Stimulated activated CD4-positive, alpha-beta T cell treated with anti-CD3 and anti-CD28 coated beads, Interleukin-15, amount 100 ng/mL, for 48 hours (primary cell): ENCODE measurements at regions not wholly inside any gene's neighbourhood (a gene's known extent, or its start where the extent isn't known, plus 50 kb on each side); places are given as distances from the start of the nearest gene placed in this dataset.

Experiments used
- DNase-seq, 2 donors: peaks; one replicate each; pipeline ENCODE4 v3.0.0-alpha.2; 2020; ENCODE audit warnings: low read depth in 2 of 2

- DNase-seq, result peak in 1 of 2 donors; percentile 16
These were observed 431.8 kb upstream of the MGMT start for GRCh38 chr10:129035052-129035827.

- DNase-seq, result no peak
These were observed 428.5 kb upstream of the MGMT start for GRCh38 chr10:129038522-129038921.

GRCh38 chr10:129039406-129040370, 427.4 kb upstream of the MGMT start:
- DNase-seq, result no peak

GRCh38 chr10:129040377-129040776, 426.7 kb upstream of the MGMT start:
- DNase-seq, result no peak

- no peak for DNase-seq
These were observed 425.1 kb upstream of the MGMT start for GRCh38 chr10:129041916-129042315.

GRCh38 chr10:129042776-129043595, 424.1 kb upstream of the MGMT start:
- no peak for DNase-seq

- no peak for DNase-seq
These were observed 423.4 kb upstream of the MGMT start for GRCh38 chr10:129043691-129044090.

- DNase-seq, result no peak
These were observed 421.4 kb upstream of the MGMT start for GRCh38 chr10:129045599-129045998.

GRCh38 chr10:129046065-129046681, 420.9 kb upstream of the MGMT start:
- no peak for DNase-seq

GRCh38 chr10:129046962-129047361, 420.1 kb upstream of the MGMT start:
- no peak for DNase-seq

GRCh38 chr10:129047600-129047999, 419.4 kb upstream of the MGMT start:
- no peak for DNase-seq

GRCh38 chr10:129048513-129048912, 418.5 kb upstream of the MGMT start:
- DNase-seq, result no peak

- DNase-seq, result no peak
These were observed 417.5 kb upstream of the MGMT start for GRCh38 chr10:129049501-129049900.

GRCh38 chr10:129055225-129055624, 411.8 kb upstream of the MGMT start:
- DNase-seq, result no peak

GRCh38 chr10:129055986-129056385, 411.1 kb upstream of the MGMT start:
- no peak for DNase-seq

GRCh38 chr10:129056734-129057689, 410.0 kb upstream of the MGMT start:
- no peak for DNase-seq

GRCh38 chr10:129057856-129058663, 409.0 kb upstream of the MGMT start:
- DNase-seq, result no peak

GRCh38 chr10:129058664-129059155, 408.3 kb upstream of the MGMT start:
- DNase-seq, result no peak

- DNase-seq, result no peak
These were observed 407.1 kb upstream of the MGMT start for GRCh38 chr10:129059977-129060376.
